Breast epithelium (tissue), 4 donors: ENCODE measurements at regions not wholly inside any gene's neighbourhood (a gene's known extent, or its start where the extent isn't known, plus 50 kb on each side); places are given as distances from the start of the nearest gene placed in this dataset.

Source experiments
- DNase-seq, 2 donors: peaks; one replicate each; pipeline ENCODE4 v3.0.0-alpha.2; 2019; ENCODE audit warnings: low spot score in 2 of 2
- H3K27ac ChIP-seq, 2 donors: fragments of 200-600 bp; sonication (generic) in 1 of 2; one replicate each; pipeline ENCODE4 v1.5.1; 2016 to 2019; ENCODE audit warnings: mild to moderate bottlenecking in 1 of 2
- H3K27me3 ChIP-seq, 2 donors: fragments of 200-600 bp; sonication (generic) in 1 of 2; one replicate each; pipeline versions ENCODE4 v1.5.1 to v1.6.0; 2017 to 2019; ENCODE audit warnings: control low read depth in 1 of 2, mild to moderate bottlenecking in 1 of 2
- H3K36me3 ChIP-seq: fragments of 200-600 bp; one replicate; pipeline ENCODE4 v1.5.1; 2019
- H3K4me1 ChIP-seq, 2 donors: fragments of 200-600 bp; sonication (generic); one replicate each; pipeline ENCODE4 v1.5.1; 2016 to 2019; ENCODE audit warnings: control low read depth in 1 of 2
- H3K4me3 ChIP-seq, 3 donors: fragments of 200-600 bp; sonication (generic); 1 replicate in 2 of 3; 2 replicates in 1 of 3; pipeline ENCODE4 v1.5.1; 2016 to 2019; ENCODE audit warnings: mild to moderate bottlenecking in 3 of 3, moderate library complexity in 2 of 3
- H3K9me3 ChIP-seq, 2 donors: fragments of 200-600 bp; sonication (generic) in 1 of 2; one replicate each; pipeline ENCODE4 v1.5.1; 2016 to 2019; ENCODE audit warnings: control low read depth in 1 of 2
- CTCF ChIP-seq, 3 donors: fragments of 450-650 bp; IDR thresholded peaks; one replicate each; pipeline ENCODE4 v1.5.1; 2016 to 2017; ENCODE audit warnings: antibody characterized with exemption in 3 of 3, mild to moderate bottlenecking in 3 of 3, moderate library complexity in 3 of 3
- POLR2A ChIP-seq: fragments of 450-650 bp; IDR thresholded peaks from one replicate; pipeline ENCODE4 v1.6.1; 2016; ENCODE audit warnings: antibody characterized with exemption, mild to moderate bottlenecking, moderate library complexity
- POLR2AphosphoS5 ChIP-seq, 3 donors: sonication (generic); formaldehyde crosslinking; IDR thresholded peaks; one replicate each; pipeline ENCODE4 v1.6.1; 2017; ENCODE audit warnings: antibody characterized with exemption in 3 of 3
- intact Hi-C: fragments of 100-400 bp; cut with DNase I; formaldehyde crosslinking; loops from one replicate; pipeline ENCODE4 v1.15.1; 2023; ENCODE audit warnings: low total_unique reads

- intact Hi-C loops: no loop called here
- Histone ChIP-seq H3K9me3 (peaks cover 20 to 22% of the 10 kb centered on the region in 2 donors), H3K4me3 (no peak overlapping the region), H3K4me1 (no peaks in the 10 kb centered on the region), H3K27ac (peak overlapping the region in 1 of 2 donors; percentile 55), H3K36me3 (no peaks in the 10 kb centered on the region), H3K27me3 (no peaks in the 10 kb centered on the region)
- no peak for DNase-seq
- TF ChIP-seq POLR2AphosphoS5 (IDR thresholded peaks at IDR 0.05): no peak
These were observed 256.5 kb upstream of the FBXL7 start for GRCh38 chr5:15243301-15244020.

GRCh38 chr5:15241216-15241821, 258.7 kb upstream of the FBXL7 start:
- no peaks in the 10 kb centered on the region for H3K4me1 ChIP-seq
- H3K36me3 ChIP-seq: no peaks in the 10 kb centered on the region
- H3K4me3 ChIP-seq: no peak overlapping the region
- no peak for DNase-seq
- H3K9me3 ChIP-seq: peaks cover 11 to 14% of the 10 kb centered on the region in 2 donors
- no peaks in the 10 kb centered on the region for H3K27me3 ChIP-seq
- TF ChIP-seq POLR2A (no peak), POLR2AphosphoS5 (IDR thresholded peaks at IDR 0.05) (no peak)
- intact Hi-C loops: no loop called here
- H3K27ac ChIP-seq: no peak overlapping the region

GRCh38 chr5:15238006-15238405, 262.0 kb upstream of the FBXL7 start:
- H3K27me3 ChIP-seq: no peaks in the 10 kb centered on the region
- H3K4me1 ChIP-seq: no peaks in the 10 kb centered on the region
- H3K4me3 ChIP-seq: no peak overlapping the region
- TF ChIP-seq POLR2A: no peak
- no peak for TF ChIP-seq POLR2AphosphoS5 (IDR thresholded peaks at IDR 0.05)
- TF ChIP-seq CTCF (IDR thresholded peaks at IDR 0.05): no peak
- H3K27ac ChIP-seq: no peak overlapping the region
- no peaks in the 10 kb centered on the region for H3K9me3 ChIP-seq
- no peaks in the 10 kb centered on the region for H3K36me3 ChIP-seq
- no peak for DNase-seq
- intact Hi-C loops: no loop called here

GRCh38 chr5:15236911-15237508, 263.0 kb upstream of the FBXL7 start:
- Histone ChIP-seq H3K4me1 (no peaks in the 10 kb centered on the region), H3K4me3 (peak overlapping the region in 2 of 3 donors; percentile 29 to 39), H3K27me3 (no peaks in the 10 kb centered on the region), H3K9me3 (no peaks in the 10 kb centered on the region), H3K36me3 (no peaks in the 10 kb centered on the region), H3K27ac (no peak overlapping the region)
- DNase-seq: no peak
- intact Hi-C loops: no loop called here
- TF ChIP-seq POLR2AphosphoS5 (IDR thresholded peaks at IDR 0.05): no peak
- TF ChIP-seq POLR2A: no peak
- no peak for TF ChIP-seq CTCF (IDR thresholded peaks at IDR 0.05)

- H3K4me3 ChIP-seq: no peak overlapping the region
- TF ChIP-seq POLR2A (no peak), POLR2AphosphoS5 (IDR thresholded peaks at IDR 0.05) (no peak), CTCF (IDR thresholded peaks at IDR 0.05) (no peak)
- H3K4me1 ChIP-seq: no peaks in the 10 kb centered on the region
- intact Hi-C loops: no loop called here
- no peak overlapping the region for H3K27ac ChIP-seq
- no peaks in the 10 kb centered on the region for H3K9me3 ChIP-seq
- H3K36me3 ChIP-seq: no peaks in the 10 kb centered on the region
- no peaks in the 10 kb centered on the region for H3K27me3 ChIP-seq
- DNase-seq: no peak
These were observed 265.1 kb upstream of the FBXL7 start for GRCh38 chr5:15234911-15235310.

- no peak for DNase-seq
- Histone ChIP-seq H3K4me3 (no peak overlapping the region), H3K9me3 (no peaks in the 10 kb centered on the region), H3K36me3 (no peaks in the 10 kb centered on the region), H3K27me3 (no peaks in the 10 kb centered on the region), H3K27ac (no peak overlapping the region), H3K4me1 (no peaks in the 10 kb centered on the region)
- TF ChIP-seq CTCF (IDR thresholded peaks at IDR 0.05) (no peak), POLR2AphosphoS5 (IDR thresholded peaks at IDR 0.05) (no peak), POLR2A (no peak)
- intact Hi-C loops: no loop called here
These were observed 265.6 kb upstream of the FBXL7 start for GRCh38 chr5:15234366-15234765.
